ENCODE measurements at regions not wholly inside any gene's neighbourhood (a gene's known extent, or its start where the extent isn't known, plus 50 kb on each side); places are given as distances from the start of the nearest gene placed in this dataset.

DNA sequence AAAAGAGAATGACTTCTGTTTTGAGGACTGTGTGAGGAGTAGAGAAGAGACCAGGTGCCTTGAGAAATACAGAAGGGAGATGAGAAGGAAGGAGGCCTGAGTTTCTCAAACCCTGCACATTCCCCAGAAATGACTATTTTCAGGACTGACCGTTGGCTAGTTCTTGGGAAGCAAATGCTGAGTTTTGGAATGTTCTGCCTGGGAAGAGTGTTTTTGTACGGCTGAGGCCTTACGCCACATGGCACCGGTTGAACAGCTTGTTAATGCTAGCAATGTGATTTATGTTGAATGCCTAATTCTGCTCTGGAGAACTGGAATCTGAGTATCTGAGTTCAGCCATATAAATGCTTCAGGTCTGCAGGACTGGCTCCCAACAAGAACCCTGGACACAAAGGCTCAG, 152.7 kb upstream of the ADAMTS16 start:
- TF ChIP-seq, protein P1, sequence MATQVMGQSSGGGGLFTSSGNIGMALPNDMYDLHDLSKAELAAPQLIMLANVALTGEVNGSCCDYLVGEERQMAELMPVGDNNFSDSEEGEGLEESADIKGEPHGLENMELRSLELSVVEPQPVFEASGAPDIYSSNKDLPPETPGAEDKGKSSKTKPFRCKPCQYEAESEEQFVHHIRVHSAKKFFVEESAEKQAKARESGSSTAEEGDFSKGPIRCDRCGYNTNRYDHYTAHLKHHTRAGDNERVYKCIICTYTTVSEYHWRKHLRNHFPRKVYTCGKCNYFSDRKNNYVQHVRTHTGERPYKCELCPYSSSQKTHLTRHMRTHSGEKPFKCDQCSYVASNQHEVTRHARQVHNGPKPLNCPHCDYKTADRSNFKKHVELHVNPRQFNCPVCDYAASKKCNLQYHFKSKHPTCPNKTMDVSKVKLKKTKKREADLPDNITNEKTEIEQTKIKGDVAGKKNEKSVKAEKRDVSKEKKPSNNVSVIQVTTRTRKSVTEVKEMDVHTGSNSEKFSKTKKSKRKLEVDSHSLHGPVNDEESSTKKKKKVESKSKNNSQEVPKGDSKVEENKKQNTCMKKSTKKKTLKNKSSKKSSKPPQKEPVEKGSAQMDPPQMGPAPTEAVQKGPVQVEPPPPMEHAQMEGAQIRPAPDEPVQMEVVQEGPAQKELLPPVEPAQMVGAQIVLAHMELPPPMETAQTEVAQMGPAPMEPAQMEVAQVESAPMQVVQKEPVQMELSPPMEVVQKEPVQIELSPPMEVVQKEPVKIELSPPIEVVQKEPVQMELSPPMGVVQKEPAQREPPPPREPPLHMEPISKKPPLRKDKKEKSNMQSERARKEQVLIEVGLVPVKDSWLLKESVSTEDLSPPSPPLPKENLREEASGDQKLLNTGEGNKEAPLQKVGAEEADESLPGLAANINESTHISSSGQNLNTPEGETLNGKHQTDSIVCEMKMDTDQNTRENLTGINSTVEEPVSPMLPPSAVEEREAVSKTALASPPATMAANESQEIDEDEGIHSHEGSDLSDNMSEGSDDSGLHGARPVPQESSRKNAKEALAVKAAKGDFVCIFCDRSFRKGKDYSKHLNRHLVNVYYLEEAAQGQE (IDR thresholded peaks at IDR 0.05; ENCODE audit: unreplicated experiment) = no peak
- no peak for TF ChIP-seq POLR2AphosphoS5 (IDR thresholded peaks at IDR 0.05; ENCODE audit: low read depth)

All from GM23338 (cell line).